ELF-1 (cell line): ENCODE measurements at regions not wholly inside any gene's neighbourhood (a gene's known extent, or its start where the extent isn't known, plus 50 kb on each side); places are given as distances from the start of the nearest gene placed in this dataset.

ENCODE experiments used
- DNase-seq: peaks from one replicate; pipeline ENCODE4 v3.0.0-alpha.2; 2016; ENCODE audit warnings: low read depth, low spot score

DNA sequence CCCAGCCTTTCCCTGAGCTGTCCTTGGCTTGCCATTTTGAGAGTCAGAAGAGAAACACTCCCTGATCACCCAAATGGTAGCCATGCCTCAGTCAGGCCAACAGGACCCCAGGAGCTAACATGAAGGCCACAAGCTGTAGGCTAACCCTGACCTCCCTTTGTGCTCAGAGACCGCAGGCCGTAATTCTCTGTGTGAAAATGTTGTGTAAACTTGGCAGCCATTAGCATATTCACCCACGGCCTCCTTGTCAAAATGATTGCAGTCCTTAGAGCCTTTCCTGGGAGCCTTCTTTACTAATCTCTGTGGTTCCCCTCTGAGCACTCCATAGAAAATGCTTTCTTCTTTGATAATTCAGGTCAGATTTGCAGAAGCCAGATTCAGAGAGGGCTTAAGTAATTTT is 418.9 kb downstream of the COG6 start:
- DNase-seq: peak; percentile 59

DNA sequence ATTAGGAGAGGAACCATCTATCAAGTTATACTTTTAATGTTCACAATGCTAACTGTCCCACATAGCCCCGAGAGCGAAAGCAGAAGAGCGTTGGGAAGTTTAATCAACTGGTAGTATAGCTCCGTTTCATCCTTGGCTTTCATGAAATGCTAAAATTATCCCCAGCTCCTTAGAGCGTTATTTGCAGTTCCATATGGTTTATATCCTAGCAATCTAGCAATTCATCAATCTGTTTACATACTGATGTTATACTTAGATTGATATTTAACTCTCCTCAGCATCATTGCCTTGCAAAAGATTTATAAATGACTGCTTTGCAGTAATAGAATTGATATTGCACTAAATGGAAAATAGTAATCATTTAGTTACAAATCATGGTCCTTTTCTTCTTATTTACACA is 419.8 kb downstream of the COG6 start:
- DNase-seq: no peak

DNA sequence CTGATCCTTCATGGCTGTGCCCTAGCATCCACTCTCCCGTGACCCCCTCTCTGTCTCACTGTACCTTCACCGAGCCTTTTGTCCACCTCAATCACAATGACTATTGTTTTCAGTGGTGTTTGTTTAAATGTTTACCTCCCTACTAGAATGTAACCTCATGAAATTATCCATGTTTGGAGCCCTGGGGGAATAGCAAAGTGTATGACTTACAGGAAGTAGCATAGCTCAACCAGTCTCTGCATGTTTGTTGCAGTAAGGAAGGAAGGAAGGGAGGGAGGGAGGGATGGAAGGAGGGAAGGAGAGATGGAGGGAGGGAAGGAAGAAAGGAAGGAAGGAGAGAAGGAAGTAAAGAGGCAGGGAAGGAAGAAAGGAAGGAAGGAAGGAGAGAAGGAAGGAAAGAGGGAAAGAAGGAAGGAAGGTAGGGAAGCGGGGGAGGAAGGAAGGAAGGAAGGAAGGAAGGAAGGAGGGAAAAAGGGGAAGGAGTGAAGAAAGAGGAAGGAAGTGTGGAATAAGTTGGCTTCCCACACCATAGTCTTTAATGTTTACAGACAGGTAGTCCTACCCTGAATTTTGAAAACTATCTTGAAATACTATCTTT is 421.4 kb downstream of the COG6 start:
- no peak for DNase-seq

DNA sequence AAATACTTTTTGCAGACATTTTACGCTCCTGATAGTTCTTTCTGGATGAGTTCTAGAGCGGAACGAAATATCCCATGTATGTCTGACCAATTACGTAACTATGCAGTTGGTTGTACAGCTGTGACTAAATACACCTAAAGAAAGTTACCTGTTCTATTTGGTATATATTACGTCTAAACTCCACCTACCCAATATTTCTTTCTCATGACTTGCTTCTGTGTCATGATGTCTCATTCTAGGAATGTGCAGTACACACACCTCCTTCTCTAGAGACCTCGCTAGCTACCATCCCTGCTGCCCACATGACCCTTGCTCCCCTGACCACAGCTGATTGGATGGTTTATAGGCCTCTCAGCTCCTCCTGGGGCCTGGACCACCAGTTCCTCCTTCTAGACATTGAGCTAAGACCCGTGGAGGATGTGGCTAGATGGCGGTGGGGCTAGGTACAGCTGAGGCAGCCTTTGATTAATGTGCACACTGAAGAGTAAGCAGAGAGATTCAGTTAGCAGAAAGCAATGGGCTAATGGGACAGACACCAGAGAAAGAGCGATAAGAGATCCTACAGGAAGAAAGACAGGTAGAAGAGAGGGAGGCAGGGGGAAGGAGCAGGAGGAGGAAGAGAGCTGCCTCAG is 422.1 kb downstream of the COG6 start:
- DNase-seq: no peak

DNA sequence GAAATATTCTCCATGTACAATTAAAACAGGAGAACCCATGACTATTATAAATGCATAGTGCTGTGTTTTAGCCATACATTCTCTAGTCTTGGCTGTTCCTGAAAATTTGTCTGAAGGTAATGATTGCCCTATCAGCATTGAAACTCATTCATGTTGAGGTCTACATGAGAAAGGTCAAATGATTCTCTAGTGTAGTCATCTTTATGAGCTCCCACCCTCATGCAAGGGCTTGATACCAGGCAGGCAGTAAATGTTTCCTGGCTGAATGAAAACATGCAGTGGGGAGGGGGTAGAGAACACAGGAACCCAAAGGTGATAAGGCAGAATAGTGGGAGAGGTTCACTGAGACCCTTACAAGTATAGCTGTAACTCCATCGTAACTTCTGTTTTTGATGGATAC is 424.3 kb downstream of the COG6 start:
- DNase-seq: no peak

DNA sequence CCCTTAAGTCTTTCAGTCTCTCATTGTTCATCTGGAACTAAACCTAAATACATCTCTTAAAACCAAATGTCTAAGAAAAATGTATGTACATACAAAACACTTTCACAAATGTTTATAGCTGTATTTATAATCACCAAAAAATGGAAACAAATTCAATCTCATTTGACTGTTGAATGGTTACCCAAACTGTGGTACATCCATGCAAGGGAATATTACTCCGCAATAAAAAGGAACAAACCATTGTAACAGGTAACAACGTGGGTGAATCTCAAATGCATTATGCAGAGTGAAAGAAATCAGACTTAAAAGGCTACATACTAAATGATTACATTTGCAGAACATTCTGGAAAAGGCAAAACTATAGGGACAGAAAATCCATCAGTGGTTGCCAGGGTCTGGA is 425.2 kb downstream of the COG6 start:
- DNase-seq: no peak

DNA sequence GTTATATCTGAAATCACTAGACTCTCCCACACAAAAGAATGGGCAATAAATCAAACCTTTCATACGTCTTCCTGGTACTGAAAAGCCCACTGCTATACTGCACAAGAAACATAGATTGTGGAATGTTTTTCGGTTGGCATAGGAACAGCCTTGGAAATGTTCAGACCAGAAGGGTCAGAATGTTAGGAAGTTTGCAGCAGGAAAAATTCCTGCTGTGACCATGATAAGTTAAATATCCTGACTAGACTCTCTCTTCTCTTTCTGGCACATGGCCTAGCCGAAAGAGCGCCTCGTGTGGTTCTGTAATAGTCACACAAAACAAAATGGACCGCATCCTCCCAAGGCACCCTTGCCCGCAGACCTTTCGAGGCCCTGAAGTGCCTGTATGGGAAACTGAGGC is 427.2 kb downstream of the COG6 start:
- no peak for DNase-seq

DNA sequence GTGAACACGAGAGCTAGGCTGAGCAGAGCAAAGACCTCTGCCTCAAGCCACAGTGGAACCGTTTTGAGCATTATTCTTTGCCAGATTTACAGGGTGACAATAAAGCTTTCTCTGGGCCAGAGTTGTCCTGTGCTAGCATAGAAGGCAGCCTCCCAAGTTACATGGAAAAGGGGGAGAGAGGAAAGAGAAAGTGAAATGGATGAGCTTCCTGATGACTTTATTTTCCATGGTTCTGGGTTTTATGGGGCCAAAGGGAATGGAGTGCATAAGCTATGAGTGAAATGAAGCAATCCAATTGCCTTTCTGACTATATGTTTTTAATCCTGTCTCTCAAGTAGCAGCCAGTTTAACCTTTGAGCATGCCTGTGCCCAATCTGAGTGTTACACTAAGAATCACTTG is 428.4 kb downstream of the COG6 start:
- DNase-seq: no peak

DNA sequence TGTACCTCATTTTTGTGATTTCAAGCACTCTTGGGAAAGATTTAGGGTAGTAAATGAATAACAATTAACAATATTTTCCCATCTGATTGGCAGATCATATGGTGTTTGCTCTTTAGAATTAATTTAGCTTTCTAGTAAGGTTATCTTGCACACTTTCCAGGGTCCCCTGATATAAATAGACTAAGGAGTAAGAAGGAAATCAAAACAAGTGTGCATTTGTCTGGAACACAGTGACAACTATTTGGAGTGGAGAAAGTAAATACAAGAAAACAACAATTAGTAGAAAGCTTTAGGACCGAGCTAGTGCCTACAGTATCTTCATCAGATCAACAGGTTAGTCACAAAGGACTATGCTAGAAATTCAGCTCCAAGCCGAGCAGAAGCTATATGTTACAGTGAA is 429.5 kb downstream of the COG6 start:
- no peak for DNase-seq

DNA sequence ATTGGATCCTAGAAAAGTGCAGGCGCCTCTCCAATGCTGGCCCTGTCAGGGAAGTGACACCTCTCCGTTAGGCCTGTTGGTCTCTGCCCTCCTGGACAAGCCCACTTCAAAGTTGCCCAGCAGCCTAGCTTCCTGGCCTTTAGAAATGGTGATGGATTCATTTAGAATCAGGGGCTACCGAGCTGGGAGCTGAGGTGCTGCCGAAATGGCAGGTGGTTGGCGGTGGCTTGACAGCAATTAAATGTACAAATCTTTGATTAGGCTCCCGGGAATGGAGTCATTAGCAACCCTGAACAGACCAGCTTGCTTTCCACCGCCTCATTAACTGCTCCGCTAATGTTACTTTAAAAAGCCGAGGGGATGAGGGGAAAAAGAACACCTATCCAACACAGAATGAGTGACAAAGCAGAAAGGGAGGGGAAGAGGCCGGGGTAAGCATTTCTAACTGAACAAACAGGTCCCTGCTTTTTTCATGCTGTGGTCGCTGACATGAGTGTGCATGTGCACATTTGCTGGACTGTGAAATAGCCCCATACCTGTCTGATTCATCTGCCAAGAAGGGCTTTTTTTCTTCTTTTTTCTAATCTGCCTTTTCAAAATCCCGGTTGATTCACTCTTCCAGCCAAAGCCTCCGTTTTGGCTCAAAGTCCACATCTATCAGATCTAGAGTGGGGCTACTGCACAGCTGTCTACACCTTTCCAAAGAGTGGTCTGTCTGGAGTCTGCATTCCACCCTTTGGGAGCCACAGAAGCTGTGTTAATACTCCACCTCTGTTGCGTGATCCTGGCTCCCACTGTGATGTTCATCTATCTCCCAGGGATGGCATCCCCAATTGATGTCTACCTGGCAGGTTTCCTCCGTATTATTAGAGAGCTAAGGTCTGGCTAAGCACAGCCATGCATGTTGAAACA is 431.9 kb downstream of the COG6 start:
- peak; percentile 16 for DNase-seq

DNA sequence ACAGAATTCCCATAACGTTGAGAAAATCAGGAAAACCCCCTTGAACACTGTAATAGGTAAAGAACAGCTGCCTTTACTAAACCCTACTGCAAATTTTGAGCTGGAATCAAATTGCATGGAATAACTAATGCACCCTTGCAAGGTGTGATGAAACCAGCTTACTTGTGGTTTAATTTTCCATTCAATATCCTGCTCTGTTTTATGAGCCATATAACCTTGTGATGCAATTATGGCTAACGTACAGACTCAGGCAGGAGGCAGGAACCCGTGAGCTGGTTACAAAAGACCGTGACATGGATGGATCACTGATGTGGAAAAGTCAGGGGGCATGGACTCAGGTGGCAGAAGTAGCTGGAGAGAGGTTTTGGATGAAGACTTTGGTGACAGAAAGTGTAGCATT is 438.6 kb downstream of the COG6 start:
- DNase-seq: no peak

DNA sequence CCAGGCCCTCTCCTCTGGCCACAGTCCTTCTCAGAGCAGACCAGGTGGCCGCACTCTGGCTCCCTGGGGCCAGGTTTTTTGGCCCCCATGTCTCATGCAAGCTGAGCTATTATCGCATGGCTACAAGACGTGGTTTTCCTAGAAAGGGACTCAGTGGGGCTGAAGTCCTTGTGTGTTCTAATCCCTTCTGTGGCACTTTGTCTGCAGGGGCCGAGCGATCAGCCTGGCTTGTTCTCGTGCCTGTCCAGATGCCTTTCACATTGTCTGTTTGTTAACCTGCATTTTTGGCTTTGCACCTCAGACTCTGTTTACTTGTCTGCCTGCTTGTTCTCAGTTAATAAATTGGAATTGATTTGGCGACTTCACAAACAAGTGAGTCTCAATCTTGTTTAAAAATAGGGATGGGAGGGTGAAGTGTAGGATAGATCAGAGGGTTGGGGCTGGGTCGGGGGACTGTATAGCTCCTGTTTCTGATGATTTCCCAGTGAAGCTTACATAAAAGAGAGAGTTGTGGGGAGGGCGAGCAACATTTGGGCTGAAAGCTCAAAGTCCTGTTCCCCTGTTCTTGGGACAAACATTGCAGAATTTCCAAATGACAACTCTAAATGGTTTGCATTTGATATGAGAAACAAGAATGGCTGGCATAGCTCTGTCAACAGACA is 440.4 kb downstream of the COG6 start:
- DNase-seq: no peak

DNA sequence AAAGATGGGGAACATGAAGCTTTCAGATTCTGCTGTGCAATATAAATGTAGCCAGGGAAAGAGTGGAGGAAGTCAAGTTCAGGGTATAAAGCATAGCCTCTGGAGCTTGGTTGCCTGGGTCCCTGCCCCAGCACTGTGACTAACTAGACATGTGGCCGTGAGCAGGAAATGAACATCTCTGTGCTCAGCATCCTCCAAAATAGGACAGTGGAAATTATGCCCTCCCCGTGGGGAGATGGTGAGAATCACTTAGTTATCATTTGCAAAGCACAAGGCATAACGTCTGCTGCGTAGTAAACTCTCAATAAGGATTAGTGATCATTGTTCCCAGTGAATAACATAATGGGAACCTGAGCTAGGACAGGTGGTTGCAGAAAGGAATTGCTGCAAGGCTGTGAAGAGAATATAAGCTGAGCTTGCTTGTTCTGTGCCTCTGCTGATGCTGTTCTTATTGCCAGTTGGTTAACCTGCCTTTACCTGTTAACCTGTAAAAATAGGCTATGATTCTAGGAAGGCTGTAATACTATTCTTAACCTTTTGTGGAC is 441.0 kb downstream of the COG6 start:
- DNase-seq: no peak

DNA sequence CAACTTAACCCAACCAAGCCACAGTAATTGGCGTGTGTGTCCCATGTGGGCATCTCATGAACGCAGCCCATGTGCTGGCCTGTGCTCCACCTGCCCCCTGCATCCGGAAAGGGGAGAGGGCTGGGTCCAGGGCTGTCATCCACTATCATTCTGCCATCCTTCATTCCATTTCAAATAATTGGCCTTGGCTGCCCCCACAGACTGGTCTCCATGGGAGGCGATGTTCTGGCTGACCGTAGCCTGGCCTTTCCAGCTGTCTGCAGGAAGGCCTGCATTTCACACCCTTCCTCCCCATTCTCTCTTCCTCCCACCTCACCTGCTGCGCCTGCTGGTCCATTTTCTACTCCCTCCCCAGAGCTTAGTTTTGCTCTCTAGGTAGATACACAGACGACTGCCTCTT is 442.8 kb downstream of the COG6 start:
- no peak for DNase-seq

DNA sequence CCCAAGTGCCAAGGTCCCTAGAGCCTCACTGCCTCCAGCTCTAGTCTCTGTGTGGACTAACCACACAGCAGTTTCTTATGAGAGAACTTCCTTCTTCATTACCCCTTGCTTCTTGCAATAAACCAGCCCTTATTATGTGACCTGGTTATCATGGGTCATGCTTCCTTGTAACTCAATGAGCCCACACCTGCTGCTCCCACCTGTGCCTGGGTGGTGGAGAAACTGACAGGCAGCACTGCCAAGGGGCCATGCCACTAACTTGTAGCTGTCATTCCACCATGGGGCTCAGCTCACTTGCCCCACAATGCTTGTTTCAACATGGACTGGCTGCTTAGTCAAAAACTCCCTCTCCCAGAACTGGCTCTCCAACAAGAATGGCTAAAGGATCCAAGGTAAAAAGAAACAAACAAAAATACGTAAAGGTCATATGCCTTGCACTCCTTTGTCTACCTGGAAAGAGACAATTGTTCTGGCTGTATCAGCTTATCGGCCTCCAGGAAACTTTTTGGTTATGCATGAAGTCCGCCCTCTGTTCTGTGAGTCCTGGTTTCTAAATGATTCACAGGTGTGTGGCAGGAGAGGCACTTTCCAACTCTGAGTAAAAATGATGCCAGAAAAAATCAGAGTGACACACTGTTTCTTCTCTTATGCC is 446.4 kb downstream of the COG6 start:
- DNase-seq: no peak

DNA sequence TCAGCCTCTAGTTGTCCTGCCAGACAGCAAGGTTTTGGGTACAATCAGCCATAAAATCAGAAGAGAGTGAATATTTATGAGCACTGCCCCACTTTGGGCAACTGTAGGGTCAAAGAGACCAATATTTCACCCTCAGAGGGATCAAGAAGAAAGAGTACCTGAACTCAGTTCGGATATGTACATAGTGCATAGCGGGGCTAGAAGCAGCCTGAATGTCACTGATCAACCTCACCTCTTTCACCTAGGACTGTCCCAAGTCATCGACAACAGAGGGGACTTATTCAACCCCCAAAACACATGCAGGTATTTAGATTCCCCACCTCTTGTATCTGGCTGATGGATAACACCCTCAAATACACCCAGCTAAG is 446.9 kb downstream of the COG6 start:
- DNase-seq: no peak

DNA sequence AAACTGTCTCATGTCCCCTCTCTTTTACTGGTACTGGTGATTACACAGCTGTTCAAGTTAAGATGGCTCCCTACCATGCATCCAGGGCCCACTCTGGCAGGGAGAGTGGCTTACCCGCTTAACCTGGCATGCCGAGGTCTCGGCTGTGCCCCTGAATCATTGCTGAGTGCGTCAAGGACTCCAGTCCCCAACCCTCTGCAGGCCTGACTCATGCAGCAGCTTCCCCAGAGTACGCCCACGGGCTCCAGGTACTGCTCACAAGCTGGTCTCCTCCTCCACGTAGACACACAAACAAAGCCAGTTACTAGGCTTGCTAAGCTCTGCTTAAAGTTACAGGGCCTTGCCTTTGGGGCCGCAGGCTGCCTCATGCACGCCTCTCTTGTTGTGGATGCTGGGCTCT is 447.4 kb downstream of the COG6 start:
- peak; percentile 5 for DNase-seq

DNA sequence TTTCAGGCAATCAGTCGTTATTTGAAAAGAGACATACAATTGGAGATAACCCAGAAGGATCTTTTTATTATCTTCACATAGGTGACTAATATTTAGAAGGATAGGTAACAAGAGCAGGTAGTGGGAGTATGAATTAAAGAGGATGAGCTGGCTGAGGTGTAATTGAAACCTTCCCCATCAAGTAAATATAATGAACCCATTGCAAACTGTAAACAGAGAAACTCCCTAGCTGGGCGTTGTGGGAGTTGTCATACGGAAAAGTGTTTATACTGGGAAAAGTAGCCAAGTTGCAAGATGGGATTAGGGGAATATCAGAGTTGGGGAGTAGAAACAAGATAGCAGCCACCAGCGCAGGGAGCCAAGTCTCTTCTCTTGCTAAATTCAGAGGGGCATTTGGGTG is 448.4 kb downstream of the COG6 start:
- no peak for DNase-seq

DNA sequence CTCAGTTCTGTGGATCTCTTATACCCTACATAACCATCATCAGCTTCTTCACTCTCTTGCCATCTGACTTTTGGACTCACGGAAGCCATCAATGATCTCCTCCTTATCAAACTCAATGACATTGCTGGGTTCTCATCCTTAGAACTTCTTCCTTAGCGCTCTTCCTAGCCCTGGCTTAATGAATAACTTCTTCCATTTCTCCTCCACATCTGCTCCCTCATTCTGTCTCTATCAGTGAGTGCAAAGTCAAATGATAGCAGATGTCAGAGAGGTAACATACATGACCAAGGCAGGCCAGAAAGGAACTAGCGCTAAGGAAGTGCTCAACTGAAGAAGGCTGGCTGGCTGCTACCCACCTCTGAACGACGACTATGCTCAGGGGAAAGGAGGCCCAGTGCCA is 449.8 kb downstream of the COG6 start:
- DNase-seq: no peak

DNA sequence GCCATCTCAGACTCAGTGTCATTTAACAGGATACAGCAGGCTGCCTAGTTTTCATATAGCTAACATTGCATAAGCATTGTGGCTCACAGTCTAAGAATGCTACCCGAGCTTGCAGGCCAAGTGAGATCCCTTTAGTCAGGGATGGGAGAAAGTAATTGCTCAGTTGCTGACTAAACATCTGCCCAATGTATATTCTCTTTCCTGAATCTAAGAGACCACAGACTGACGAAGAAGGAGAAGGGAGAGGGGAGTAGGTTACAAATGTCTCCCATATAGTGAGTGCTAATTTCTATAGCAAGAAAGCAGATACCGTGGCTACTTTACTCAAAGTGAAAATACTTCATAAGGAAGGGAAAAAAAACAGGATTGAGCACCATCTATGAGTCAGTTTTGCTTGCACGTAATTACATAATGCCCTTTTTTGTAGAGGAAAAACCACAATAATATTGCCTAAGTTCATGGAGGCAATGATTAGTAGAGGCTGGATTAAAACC is 453.9 kb downstream of the COG6 start:
- no peak for DNase-seq

DNA sequence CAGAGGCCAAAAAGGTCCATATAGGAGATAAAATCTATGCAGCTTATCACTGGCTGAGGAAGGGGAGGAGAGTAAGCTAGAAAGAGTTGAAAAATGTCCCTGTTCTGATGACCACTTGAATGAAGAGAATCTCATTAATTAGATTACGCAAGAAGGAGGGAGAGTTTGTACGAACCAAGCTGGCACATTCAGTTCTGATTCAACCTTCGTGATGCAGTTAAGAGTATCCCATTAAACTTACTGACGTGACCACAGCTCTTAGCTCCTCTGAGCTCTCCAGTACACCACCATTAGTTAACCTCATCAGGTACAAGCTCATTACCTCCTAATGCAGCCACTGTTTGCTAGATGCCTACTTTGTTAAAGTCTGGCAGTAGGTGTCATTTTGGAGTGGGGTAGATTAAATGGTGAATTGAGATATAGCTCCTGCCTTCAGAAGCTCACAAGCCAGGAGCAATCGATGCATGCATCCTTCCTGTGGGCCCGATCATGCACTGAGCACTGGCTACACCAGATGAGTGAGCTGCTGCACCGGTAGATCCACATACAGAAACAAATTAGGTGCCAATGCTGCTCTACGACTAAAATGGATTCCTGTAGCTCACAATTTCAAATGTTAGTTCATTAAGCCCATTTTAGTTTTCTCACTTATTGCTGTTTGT is 458.3 kb downstream of the COG6 start:
- no peak for DNase-seq
